ENCODE measurements at regions not wholly inside any gene's neighbourhood (a gene's known extent, or its start where the extent isn't known, plus 50 kb on each side); places are given as distances from the start of the nearest gene placed in this dataset.

DNA sequence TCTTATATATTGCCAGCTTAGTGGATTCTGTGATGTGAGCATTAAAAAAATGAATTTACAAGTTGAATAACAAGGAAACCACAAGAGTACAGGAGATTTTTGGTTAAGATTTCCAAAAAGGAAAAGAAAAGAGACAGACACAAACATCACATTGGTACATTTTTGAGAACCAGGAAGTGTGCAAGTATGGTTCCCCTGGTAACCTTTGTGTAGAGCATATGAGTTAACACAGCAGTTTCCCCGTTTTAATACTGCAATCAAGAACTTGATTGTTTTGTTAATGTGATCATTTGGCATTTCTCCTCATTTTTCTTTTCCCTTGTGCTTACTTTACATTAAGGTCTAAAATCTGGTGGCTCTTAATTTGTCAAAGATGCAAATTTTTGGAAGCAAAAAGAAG, 490.4 kb upstream of the ATP2B1 start:
- no peak for DNase-seq

- DNase-seq: no peak
These were observed 484.9 kb upstream of the ATP2B1 start for GRCh38 chr12:90193500-90193899.

DNA sequence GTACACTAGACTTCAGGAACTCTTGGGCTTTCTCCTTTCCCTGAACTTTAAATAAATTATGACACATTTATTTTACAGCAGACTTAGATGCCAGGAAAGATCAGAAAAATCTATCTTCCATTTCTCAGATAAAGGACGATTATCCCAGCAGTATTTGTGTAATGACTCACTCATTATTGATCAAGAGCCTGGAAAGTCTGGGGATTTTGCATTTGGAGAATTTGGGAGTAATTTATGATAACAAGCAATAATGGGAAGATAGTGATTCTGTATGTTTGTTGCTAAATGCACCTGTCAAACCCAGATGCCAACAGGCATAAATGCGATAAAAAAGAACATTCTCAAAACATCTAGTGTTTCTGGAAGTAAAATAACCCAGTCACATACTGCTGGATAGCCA, 480.2 kb upstream of the ATP2B1 start:
- no peak for DNase-seq

DNA sequence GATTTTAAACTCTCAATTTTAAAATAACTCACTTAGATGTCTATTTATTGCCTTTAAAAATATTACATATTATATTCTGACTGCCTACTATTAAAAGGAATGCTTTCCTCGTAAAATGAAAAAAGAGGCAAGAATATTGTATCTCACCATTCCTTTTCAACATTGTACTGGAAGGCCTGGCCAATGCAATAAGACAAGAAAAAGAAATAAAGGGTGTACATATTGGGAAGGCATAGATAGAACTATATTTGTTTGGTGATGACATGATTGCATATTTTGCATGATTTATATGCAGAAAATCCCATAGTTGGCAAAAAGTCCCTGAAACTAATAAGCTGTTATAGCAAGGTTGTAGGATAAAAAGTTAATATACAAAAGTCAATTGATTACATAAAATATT, 474.6 kb upstream of the ATP2B1 start:
- no peak for DNase-seq

GRCh38 chr12:90181216-90181615, 472.6 kb upstream of the ATP2B1 start:
- DNase-seq: no peak

GRCh38 chr12:90174956-90175355, 466.3 kb upstream of the ATP2B1 start:
- DNase-seq: no peak

GRCh38 chr12:90174198-90174510, 465.5 kb upstream of the ATP2B1 start:
- DNase-seq: peak in 1 of 14 donors; percentile 91

GRCh38 chr12:90173499-90174197, 465.0 kb upstream of the ATP2B1 start:
- DNase-seq: no peak

- DNase-seq: no peak
These were observed 463.9 kb upstream of the ATP2B1 start for GRCh38 chr12:90172524-90172923.

DNA sequence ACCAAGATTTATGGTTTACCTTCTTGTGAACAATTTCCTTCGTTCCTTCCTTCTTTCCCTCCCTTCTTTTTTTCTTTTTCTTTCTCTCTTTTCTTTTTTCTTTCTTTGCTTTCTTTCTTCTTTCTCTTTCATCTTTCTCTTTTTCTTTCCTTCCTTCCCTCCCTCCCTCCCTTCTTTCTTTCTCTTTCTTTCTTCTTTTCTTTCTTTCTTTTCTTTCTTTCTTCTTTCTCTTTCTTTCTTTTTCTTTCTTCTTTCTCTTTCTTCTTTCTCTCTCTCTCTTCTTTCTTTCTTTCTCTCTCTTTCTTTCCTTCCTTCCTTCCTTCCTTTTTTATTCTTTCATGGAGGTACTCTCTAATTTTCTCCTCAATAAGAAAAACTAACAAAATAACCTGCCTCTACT, 462.1 kb upstream of the ATP2B1 start:
- no peak for DNase-seq

DNA sequence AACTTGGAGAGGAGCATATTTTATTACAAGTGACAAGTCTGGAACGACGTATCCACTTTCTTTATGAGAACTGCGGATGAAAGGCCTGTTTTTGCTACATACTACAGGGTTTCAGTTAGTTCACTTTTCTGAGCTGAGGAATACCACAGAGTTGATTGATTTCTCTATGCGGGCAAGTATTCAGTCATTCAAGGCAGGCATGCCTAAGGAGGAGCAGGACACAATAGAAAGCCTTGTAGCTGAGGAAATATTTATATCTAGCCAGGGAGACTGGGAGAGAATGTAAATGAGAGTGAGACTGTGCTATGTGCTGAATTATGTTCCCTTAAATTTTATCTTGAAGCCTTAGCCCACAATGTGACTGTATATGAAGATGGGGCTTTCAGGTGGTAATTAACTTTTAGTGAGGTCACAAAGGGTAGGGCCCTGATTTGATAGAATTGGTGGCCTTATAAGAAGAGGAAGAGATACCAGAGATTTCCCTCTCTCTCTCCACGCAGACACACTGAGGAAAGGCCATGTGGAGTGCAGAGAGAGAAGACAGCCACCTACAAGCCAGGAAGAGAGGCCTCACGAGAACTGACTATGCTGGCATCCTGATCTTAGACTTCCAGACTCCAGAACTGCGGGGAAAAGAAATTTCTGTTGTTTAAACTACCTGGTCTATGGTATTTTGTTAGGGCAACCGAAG, 459.0 kb upstream of the ATP2B1 start:
- no peak for DNase-seq

GRCh38 chr12:90166671-90167070, 458.0 kb upstream of the ATP2B1 start:
- no peak for DNase-seq

- no peak for DNase-seq
These were observed 457.4 kb upstream of the ATP2B1 start for GRCh38 chr12:90166012-90166411.

- DNase-seq: no peak
These were observed 455.3 kb upstream of the ATP2B1 start for GRCh38 chr12:90163975-90164374.

- no peak for DNase-seq
These were observed 445.2 kb upstream of the ATP2B1 start for GRCh38 chr12:90153827-90154226.

GRCh38 chr12:90152897-90153624, 444.4 kb upstream of the ATP2B1 start:
- no peak for DNase-seq

DNA sequence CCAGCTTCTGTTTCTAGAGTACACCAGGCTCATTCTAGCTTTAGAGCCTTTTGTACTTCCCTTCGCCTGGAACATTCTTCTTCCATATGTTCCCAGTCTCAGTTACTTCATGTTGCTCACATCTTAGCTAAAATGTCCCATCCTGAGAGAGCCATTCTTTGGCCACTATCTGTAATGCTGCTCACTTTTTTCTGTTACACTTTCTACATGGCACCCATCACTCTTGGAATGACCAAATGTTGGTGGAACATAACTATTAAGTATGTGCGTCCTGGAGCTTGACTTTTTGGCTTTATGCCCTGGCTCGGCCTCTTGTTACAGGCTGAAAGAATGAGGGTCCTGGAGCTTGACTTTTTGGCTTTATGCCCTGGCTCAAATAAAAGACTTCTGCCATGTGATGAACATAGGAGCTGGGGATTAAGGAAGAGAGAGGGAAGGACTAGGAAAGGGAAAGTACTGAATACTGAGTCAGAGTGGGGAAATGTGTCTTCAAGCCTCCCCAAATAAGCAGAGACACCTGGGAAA, 442.9 kb upstream of the ATP2B1 start:
- DNase-seq: no peak

GRCh38 chr12:90149453-90149852, 440.8 kb upstream of the ATP2B1 start:
- DNase-seq: no peak

DNA sequence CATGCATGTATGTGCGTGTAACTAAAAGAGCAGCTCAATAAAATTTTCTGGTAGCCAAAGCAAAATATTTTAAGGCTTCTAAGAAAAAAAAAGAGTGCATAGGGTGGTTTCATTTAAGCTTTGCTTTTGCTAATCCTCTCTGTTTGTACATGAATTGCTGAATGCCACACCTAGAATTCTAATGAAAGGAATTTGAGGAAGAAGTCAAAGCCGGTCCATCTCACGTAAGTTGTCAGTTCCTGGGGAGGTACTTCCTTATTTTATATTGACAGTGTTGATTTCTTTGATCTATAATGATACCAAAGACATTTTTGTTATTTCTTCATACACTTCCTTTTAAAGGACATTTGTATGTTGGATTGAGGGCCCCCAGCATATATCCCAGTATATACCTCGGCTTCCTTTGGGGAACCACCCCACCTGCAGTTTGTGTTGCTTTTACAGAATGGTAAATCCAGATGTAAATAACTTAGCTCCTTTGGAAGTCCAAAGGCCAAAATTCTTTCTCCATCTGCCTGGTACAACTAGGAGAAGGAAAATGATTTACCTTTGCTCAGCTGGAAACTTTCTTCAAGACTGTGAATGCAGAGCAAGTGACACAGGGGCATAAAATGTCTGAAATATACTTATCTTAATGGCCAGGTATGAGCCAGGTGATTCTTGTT, 420.9 kb upstream of the ATP2B1 start:
- no peak for DNase-seq

GRCh38 chr12:90128526-90128925, 419.9 kb upstream of the ATP2B1 start:
- DNase-seq: no peak

DNA sequence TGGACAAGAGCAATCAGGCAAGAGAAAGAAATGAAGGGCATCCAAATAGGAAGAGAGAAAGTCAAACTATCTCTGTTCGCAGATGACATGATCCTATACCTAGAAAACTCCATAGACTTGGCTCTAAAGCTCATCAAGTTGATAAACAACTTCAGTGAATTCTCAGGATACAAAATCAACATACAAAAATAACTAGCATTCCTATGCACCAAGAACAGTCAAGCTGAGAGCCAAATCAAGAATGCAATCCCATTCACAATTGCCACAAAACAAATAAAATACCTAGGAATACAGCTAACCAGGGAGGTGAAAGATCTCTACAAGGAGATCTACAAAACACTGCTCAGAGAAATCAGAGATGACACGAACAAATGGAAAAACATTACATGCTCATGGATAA, 417.5 kb upstream of the ATP2B1 start:
- DNase-seq: no peak

DNA sequence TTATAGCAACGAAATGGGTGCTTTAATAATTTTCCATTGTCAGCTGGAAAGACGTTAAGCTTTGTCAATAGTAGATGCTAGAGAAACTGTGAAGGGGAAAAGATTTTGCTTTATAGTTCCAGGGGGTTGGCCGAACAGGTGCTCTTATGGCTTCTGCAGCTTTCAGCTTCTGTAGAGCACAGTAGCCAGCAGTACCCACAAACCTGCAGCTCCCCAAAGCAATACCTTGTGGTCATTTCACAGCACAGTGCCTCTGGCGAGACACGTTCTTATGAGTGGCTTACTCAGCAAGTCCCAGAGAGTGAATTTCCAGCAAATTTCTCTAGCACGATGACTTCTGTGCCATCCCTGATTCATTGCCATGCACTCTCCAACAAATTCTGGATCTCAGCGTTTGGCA, 416.3 kb upstream of the ATP2B1 start:
- no peak for DNase-seq

GRCh38 chr12:90124289-90124688, 415.7 kb upstream of the ATP2B1 start:
- DNase-seq: no peak
